Fibroblast of skin of left biceps (primary cell): ENCODE measurements at regions not wholly inside any gene's neighbourhood (a gene's known extent, or its start where the extent isn't known, plus 50 kb on each side); places are given as distances from the start of the nearest gene placed in this dataset.

ENCODE experiments used
- DNase-seq, 2 experiments: peaks; one replicate each; pipeline ENCODE4 v3.0.0-alpha.2; 2013; ENCODE audit warnings: low read depth in 2 of 2

- no peak for DNase-seq
Observed at GRCh38 chr21:18191139-18191538, 53.5 kb upstream of the CHODL start.

GRCh38 chr21:18178509-18178908 is 66.1 kb upstream of the CHODL start:
- no peak for DNase-seq

GRCh38 chr21:18174370-18174769 is 70.3 kb upstream of the CHODL start:
- DNase-seq: no peak

- no peak for DNase-seq
Observed at GRCh38 chr21:18170829-18171228, 73.8 kb upstream of the CHODL start.

- DNase-seq: no peak
Observed at GRCh38 chr21:18170221-18170620, 74.4 kb upstream of the CHODL start.

GRCh38 chr21:18168108-18168507 is 76.5 kb upstream of the CHODL start:
- DNase-seq: no peak

- no peak for DNase-seq
Observed at GRCh38 chr21:18164933-18165332, 79.7 kb upstream of the CHODL start.

- DNase-seq: no peak
Observed at GRCh38 chr21:18164483-18164882, 80.2 kb upstream of the CHODL start.

- DNase-seq: no peak
Observed at GRCh38 chr21:18163956-18164355, 80.7 kb upstream of the CHODL start.

- DNase-seq: no peak
Observed at GRCh38 chr21:18161841-18162240, 82.8 kb upstream of the CHODL start.

GRCh38 chr21:18157406-18157805 is 87.2 kb upstream of the CHODL start:
- no peak for DNase-seq

- peak; percentile 1 to 2 for DNase-seq
Observed at GRCh38 chr21:18155508-18156193, 89.0 kb upstream of the CHODL start.

GRCh38 chr21:18153063-18153462 is 91.6 kb upstream of the CHODL start:
- peak in 1 of 2 experiments; percentile 2 for DNase-seq

GRCh38 chr21:18152371-18152770 is 92.3 kb upstream of the CHODL start:
- no peak for DNase-seq

- no peak for DNase-seq
Observed at GRCh38 chr21:18151046-18151445, 93.6 kb upstream of the CHODL start.

- DNase-seq: no peak
Observed at GRCh38 chr21:18148401-18148800, 96.2 kb upstream of the CHODL start.

GRCh38 chr21:18147678-18148077 is 97.0 kb upstream of the CHODL start:
- DNase-seq: no peak

- no peak for DNase-seq
Observed at GRCh38 chr21:18146820-18147219, 97.8 kb upstream of the CHODL start.

- no peak for DNase-seq
Observed at GRCh38 chr21:18144339-18144738, 100.3 kb upstream of the CHODL start.

GRCh38 chr21:18142655-18143054 is 102.0 kb upstream of the CHODL start:
- DNase-seq: no peak

- no peak for DNase-seq
Observed at GRCh38 chr21:18138507-18138906, 106.1 kb upstream of the CHODL start.

- DNase-seq: no peak
Observed at GRCh38 chr21:18129526-18129925, 115.1 kb upstream of the CHODL start.

GRCh38 chr21:18118566-18118965 is 126.1 kb upstream of the CHODL start:
- no peak for DNase-seq

GRCh38 chr21:18117176-18117575 is 127.5 kb upstream of the CHODL start:
- DNase-seq: no peak
